Right hindlimb (tissue), 1 donor: ENCODE measurements at regions not wholly inside any gene's neighbourhood (a gene's known extent, or its start where the extent isn't known, plus 50 kb on each side); places are given as distances from the start of the nearest gene placed in this dataset.

Source experiments
- DNase-seq: peaks from one replicate; pipeline ENCODE4 v3.0.0-alpha.2; 2018

- DNase-seq, result peak; percentile 74
Measured at GRCh38 chr6:159390381-159390780, 221.2 kb downstream of the FNDC1 start.

- DNase-seq, result no peak
Measured at GRCh38 chr6:159389695-159390094, 220.5 kb downstream of the FNDC1 start.

- DNase-seq, result no peak
Measured at GRCh38 chr6:159380114-159380513, 210.9 kb downstream of the FNDC1 start.

GRCh38 chr6:159378411-159379328, 209.5 kb downstream of the FNDC1 start:
- DNase-seq, result peak; percentile 64

GRCh38 chr6:159376516-159377158, 207.4 kb downstream of the FNDC1 start:
- DNase-seq, result no peak

- DNase-seq, result no peak
Measured at GRCh38 chr6:159375014-159375413, 205.8 kb downstream of the FNDC1 start.

GRCh38 chr6:159373670-159374069, 204.5 kb downstream of the FNDC1 start:
- no peak for DNase-seq

- no peak for DNase-seq
Measured at GRCh38 chr6:159372333-159372732, 203.1 kb downstream of the FNDC1 start.

GRCh38 chr6:159360306-159360705, 191.1 kb downstream of the FNDC1 start:
- peak; percentile 47 for DNase-seq

GRCh38 chr6:159359581-159360297, 190.5 kb downstream of the FNDC1 start:
- peak; percentile 71 for DNase-seq

GRCh38 chr6:159358562-159358961, 189.4 kb downstream of the FNDC1 start:
- no peak for DNase-seq

GRCh38 chr6:159357211-159357915, 188.2 kb downstream of the FNDC1 start:
- no peak for DNase-seq

- DNase-seq, result no peak
Measured at GRCh38 chr6:159353193-159353592, 184.0 kb downstream of the FNDC1 start.

GRCh38 chr6:159351707-159352106, 182.5 kb downstream of the FNDC1 start:
- DNase-seq, result no peak

GRCh38 chr6:159349915-159350314, 180.7 kb downstream of the FNDC1 start:
- no peak for DNase-seq

GRCh38 chr6:159343709-159344108, 174.5 kb downstream of the FNDC1 start:
- no peak for DNase-seq

GRCh38 chr6:159342146-159342545, 172.9 kb downstream of the FNDC1 start:
- DNase-seq, result no peak

GRCh38 chr6:159334068-159334467, 164.9 kb downstream of the FNDC1 start:
- DNase-seq, result no peak

- no peak for DNase-seq
Measured at GRCh38 chr6:159331451-159331850, 162.3 kb downstream of the FNDC1 start.

GRCh38 chr6:159329081-159329480, 159.9 kb downstream of the FNDC1 start:
- DNase-seq, result no peak

- no peak for DNase-seq
Measured at GRCh38 chr6:159328052-159328451, 158.9 kb downstream of the FNDC1 start.

GRCh38 chr6:159325476-159325875, 156.3 kb downstream of the FNDC1 start:
- DNase-seq, result no peak

- DNase-seq, result no peak
Measured at GRCh38 chr6:159324596-159324995, 155.4 kb downstream of the FNDC1 start.
